HG03135 (cell line): ENCODE measurements at regions not wholly inside any gene's neighbourhood (a gene's known extent, or its start where the extent isn't known, plus 50 kb on each side); places are given as distances from the start of the nearest gene placed in this dataset.

Source experiments
- ATAC-seq: cut with Tn5 transposase; IDR thresholded peaks from one replicate; pipeline ENCODE4 v1.9.1; 2021; ENCODE audit warnings: mild to moderate bottlenecking, moderate library complexity; ENCODE audit not compliant: unreplicated experiment

DNA sequence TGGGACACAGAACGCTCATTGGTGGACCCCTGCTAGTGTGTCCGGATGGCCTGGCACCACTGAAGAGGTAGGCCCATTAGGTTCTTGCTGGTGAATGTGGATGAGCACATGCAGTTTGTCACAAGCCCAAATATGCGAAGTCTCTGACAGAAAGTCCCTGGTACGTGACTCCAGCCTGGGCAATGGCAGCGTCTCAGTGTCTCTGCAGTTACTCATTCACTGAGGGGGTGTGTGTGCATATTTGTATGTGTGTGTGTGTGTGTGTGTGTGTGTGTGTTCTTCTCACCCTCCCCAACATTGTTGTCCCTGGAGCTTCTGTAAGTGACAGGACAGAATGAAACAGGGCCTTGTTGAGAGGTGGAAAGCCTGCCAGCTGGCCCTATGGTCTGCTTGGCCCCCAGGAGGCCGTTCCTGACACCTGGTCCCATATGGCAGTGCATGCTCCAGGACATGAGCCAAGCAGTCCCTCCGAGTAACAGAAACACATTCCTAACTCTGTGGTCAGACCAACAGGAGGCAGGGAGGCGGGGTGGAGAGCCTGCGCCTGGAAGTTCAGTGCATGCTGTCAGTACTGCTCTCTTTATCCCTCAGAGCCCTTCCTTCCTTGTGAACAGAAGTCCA, 169.9 kb downstream of the SLC28A3 start:
- no peak for ATAC-seq

- no peak for ATAC-seq
Measured at GRCh38 chr9:84173961-84174360, 166.6 kb downstream of the SLC28A3 start.

DNA sequence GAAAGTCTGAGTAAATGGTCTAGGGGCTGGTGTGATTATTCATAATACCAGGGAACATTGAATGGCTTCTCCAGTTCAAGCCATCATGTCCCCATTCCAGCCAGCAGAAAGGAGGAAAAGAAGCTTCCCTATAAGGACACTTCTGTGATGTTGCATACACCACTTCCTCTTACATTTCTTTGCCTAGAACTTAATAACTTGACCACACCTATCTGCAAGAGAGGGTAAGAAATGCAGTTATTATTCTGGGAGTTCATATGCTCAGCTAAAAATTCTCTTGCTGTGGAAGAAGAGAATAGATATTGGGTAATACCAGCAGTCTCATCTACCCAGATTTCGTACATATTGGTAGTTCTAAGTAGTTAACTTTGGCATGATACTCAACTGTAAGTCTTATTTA, 166.1 kb downstream of the SLC28A3 start:
- ATAC-seq: no peak

DNA sequence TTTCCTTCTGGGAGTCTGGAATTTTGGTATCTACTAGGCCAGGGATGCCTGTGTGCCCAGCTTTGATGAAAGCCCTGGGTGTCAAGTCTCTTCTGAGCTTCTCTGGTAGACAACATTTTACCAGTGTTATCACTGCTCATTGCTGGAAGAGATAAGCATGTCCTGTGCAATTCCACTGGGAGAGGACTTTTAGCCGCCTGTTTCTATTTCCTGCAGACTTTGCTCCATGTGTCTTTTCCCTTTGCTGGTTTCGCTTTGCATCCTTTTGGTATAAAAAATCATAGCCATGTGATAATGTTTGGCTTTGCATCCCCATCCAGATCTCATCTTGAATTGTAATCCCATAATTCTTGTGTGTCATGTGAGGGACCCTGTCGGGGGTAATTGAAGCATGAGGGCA, 163.2 kb downstream of the SLC28A3 start:
- ATAC-seq: no peak

GRCh38 chr9:84179531-84179930, 161.0 kb downstream of the SLC28A3 start:
- ATAC-seq: no peak

DNA sequence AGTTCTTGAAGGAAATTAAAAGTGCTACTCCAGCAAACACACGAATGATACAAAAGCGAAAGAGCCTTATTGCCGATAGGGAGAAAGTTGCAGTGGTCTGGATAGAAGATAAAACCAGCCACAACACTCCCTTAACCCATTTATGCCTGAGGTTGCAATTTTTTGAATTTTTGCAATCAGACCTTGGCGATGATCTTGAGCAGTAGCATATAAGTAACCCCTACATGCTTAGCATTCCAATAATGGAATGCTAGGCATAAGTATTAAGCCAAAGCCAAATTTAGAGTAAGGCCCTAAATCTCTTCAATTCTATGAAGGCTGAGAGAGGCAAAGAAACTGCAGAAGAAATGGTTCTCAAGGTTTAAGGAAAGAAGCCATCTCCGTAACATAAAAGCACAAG, 153.5 kb downstream of the SLC28A3 start:
- ATAC-seq: no peak

GRCh38 chr9:84189904-84190303, 150.7 kb downstream of the SLC28A3 start:
- no peak for ATAC-seq

- ATAC-seq: no peak
Measured at GRCh38 chr9:84190411-84190810, 150.1 kb downstream of the SLC28A3 start.

DNA sequence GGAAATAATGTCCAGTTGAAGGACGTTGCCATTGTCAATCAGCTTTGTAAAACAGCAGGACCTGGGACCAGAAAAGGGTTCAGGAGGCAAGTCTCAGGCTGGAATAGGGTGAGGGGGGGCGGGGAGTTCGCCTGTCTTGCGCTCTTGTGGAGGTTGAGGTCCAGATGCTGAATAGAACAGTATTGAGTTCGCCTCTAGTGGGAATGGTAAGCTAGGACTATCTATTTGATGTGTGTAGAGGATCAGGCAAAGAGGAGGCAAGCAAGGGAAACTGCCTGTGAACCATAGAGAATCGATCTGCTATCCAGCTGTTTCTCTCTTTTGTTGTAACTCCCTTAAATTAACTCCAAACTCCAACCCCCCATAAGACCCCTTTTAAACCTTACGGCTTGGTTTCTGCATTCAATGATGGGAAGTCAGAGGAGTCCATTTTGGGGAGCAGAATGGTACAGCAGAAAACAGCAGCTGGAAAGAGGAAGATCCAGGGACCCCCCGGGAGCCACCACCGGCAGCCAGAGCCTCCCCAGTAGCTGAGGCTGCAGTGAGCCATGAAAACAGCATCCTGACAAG, 133.7 kb downstream of the SLC28A3 start:
- no peak for ATAC-seq

DNA sequence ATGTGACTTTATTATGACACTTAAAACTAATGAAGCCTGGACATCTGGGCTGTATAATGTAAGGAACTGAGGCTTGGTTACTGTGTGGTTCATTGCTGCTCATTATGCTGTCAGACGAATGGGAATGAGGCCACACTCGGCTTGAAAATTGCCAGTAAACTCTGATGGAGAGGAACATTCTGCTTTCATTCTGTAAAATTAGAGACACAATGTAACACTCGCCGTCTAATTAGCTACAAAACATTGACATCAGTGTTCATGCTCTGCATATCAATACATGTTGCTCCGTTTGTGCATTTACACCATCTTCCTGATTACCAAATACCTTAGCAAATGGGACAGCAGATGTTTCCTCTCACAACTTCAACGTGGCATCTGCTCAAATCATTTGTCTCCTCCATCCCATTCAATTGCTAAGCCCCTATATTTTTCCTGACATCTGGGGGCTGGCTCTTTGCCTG, 133.0 kb downstream of the SLC28A3 start:
- no peak for ATAC-seq

DNA sequence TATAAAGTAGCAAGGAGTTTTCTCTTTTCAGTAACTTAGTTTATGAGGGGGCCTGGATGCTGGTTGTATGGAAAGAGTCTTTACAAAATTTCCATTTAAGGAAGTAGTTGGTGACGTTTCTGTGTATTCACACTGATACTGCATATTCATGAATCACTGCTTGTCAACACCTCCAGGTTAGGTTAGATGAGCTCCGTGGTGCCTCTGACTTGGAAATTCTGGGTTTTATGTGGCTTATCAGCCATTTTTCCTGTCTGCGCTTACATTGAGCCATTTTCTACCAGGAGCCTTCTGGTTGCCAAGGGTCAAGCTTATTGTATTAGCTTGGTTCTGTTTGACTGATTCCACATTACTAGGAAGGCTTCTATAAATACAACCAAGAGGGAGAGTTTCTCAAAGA, 128.3 kb downstream of the SLC28A3 start:
- ATAC-seq: no peak

- ATAC-seq: no peak
Measured at GRCh38 chr9:84212982-84213381, 127.6 kb downstream of the SLC28A3 start.

DNA sequence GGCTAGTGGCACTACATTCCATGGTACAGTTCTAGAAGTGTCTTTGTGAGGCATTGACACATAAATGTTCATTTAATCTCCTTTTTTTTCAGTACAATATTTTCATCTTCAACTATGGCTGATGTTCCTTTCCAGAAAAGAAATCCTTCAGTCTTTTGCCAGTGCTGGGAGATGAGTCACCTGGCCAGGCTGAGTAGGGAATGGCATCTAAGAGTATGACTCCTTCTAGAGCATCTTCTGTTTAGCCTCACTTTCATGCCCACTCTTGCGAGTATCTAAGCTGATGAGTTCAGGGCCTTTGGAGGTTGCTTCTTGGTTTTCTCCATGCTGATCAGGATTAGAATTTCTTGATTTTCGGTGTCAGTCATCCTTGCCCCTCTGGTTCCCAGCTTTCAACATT, 124.4 kb downstream of the SLC28A3 start:
- no peak for ATAC-seq

GRCh38 chr9:84218322-84218721, 122.2 kb downstream of the SLC28A3 start:
- ATAC-seq: no peak

DNA sequence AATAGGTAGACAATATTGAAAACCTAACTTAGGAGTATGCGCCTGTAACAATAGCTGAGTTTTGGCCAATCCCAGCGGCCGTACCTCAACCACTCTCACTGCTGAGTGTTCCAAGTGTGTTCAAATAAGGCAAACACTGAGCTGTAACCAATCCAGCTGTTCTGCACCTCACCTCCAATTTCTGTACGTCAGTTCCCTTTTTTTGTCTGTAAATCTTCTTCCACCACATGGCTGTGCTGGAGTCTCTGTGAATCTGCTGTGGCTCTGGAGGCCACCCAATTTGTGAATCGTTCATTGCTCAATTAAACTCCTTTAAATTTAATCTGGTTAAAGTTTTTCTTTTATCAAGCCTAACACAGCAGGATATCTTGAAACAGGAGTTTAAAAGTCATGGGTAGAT, 116.3 kb downstream of the SLC28A3 start:
- ATAC-seq: no peak
